ENCODE measurements at regions not wholly inside any gene's neighbourhood (a gene's known extent, or its start where the extent isn't known, plus 50 kb on each side); places are given as distances from the start of the nearest gene placed in this dataset.

GRCh38 chr6:11633741-11634509, 96.4 kb downstream of the TMEM170B start:
- no peak for DNase-seq

- no peak for DNase-seq
Measured at GRCh38 chr6:11634948-11635347, 97.4 kb downstream of the TMEM170B start.

DNA sequence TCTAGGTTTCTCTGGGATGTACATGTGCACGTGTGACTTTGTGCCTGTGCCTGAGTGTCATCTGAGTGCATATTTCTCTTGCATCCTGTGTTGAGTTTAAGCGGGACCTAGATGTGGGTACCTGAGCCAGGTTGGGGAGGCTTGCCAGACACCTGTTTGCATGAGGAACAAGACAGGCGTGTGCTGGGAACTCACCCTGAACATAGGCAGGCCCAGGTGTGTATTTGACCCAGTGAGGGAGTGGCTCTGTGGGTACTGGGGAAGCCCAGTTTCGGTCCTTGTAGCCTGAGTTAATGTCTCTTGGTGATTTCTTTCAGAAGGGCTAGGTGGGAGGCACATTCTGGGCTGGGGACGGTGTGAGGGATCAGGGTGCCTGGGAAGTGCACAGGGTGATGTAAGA, 98.6 kb downstream of the TMEM170B start:
- DNase-seq: no peak

- DNase-seq: no peak
Measured at GRCh38 chr6:11637266-11637665, 99.7 kb downstream of the TMEM170B start.

DNA sequence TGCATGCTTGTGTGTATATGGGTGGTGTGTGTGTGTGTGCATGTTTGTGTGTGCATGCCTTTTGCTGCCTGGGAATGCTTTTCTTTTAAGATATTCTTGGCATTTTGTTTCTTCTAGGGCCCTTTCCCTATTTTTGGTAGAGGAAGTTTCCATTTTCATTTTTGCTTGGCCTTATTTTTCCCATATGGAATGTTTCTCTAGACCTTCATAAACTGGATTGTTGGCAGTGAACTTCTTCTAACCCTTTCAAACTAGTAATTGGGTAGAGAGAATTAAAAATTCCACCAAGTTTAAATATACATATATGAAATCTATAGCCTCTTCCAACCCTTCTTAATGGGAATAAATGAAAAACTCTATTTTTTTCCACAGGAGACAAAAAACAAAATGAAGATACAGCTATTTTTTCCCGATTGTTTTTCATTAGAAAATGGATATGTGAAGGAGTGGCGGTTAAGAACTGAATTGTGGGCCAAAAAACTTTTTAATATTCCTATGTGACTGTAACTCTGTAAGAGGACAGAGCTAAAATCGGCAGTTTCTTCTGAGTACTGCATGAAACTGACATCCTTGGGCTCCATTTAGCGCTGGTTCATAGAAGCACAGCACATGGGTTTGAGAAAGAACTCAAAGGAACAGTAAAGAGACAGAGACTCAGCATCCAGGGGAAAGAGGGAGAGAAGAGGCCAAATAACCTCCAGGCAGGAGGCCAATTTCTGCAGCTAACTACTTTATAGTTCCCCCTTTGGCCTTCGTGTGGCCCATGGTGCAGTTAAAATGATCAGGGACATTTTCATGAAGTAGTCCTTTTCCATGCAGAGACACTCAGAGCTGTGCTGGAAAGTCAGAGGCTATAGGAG, 102.1 kb downstream of the TMEM170B start:
- no peak for DNase-seq

- DNase-seq: no peak
Measured at GRCh38 chr6:11640486-11640885, 102.9 kb downstream of the TMEM170B start.

- DNase-seq: no peak
Measured at GRCh38 chr6:11644071-11644470, 106.5 kb downstream of the TMEM170B start.

DNA sequence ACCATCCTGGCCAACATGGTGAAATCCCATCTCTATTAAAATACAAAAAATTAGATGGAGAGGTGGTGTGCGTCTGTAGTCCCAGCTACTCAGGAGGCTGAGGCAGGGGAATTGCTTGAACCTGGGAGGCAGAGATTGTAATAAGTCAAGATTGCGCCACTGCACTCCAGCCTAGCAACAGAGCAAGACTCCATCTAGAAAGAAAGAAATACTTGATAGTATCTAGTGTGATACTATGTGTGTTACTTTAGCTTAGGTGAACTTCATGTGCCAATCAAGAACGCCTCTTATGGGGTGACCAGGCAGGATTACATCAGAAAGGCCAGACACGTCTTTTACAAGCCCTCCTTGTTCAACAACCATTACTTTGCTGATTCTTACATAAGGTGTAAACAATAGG, 107.1 kb downstream of the TMEM170B start:
- no peak for DNase-seq

GRCh38 chr6:11645016-11645415, 107.5 kb downstream of the TMEM170B start:
- no peak for DNase-seq

DNA sequence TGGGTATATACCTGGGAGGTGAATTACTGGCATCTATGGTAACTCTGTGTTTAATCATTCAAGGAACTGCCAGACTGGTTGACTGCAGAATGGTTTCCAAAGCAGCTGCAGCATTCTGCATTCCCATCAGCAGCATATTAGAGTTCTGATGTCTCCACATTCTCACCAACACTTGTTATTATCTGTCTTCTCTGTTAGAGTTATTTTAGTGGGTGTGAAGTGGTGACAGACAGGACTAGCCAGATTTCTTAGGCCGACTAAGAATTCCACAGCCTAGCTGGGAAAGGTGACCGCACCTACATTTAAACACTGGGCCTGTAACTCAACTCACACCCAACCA, 110.9 kb downstream of the TMEM170B start:
- no peak for DNase-seq

- DNase-seq: no peak
Measured at GRCh38 chr6:11648889-11649288, 111.3 kb downstream of the TMEM170B start.

DNA sequence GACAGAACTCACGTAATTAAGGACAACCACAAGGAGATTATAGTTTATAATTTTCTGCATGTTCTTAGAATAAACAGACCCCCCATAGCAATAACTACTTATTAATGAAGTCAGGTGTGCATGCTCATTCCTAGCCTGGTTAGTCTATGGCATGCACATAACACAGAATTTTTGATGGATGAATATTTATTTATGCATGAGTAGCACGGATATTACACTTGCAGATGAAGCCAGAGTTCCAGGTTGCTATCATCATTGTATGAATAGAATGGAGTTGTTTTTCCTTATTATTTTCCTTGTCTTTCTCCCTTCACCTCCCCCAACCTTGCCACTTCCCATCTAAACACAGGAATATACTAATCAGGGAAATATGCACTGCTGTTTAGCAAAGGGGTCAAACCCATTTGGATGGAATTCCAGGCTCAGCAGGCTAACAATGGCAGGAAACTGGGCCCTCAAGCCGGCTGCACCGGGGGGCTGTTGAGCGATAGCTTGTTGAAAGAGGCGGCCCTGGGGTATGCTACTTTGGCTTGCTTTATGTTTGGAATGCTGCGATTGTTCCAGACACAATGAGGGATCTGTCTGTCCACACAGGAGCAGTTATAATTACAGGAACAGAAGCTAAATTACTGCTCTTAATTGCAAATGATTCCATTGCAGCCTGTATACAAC, 112.6 kb downstream of the TMEM170B start:
- DNase-seq: peak; percentile 72

DNA sequence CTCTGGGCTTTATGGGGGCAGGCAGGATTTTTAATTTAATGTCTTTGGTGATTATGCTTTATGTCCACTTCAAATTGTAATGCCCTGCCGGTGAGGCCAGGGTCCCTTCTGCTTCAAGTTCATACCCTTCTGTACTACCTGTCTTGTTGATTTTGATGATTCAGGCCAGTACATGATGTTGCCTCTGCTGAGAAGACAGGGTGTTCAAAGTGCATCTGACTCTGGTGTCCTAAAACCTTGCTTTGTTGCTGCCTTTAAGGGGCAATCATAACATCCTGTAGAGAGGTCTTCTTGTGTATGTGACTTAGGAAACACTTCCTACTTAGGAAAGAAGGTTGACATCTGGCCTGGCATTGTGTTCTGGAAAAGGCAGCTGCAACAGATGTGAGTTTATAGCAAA, 113.2 kb downstream of the TMEM170B start:
- no peak for DNase-seq

DNA sequence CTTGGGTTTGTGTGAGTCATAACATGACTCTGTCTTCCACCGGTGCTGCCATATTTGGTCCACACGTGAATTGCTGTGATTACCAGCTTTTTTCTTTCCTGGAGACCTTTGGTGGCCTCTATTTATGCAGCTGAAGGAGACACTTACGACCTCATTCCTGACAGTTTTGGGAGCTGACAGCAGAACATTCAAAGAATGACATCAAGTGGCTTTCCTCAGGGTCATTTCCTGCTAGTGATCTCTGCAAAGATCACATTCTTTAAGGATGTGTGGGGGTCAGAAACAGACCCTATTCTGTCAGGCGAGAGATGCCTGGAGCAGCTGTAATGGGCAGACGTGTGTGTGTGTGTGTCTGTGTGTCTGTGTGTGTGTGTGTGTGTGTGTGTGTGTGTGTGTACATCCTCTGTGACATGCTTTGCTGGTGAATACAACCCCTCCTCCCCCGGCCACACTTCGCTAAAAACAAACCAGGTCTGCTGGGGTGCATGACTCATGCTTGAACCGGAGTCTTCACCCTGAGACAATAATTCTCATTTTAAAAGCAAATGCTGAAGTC, 115.6 kb downstream of the TMEM170B start:
- peak; percentile 44 for DNase-seq

GRCh38 chr6:11654876-11655275, 117.3 kb downstream of the TMEM170B start:
- no peak for DNase-seq

DNA sequence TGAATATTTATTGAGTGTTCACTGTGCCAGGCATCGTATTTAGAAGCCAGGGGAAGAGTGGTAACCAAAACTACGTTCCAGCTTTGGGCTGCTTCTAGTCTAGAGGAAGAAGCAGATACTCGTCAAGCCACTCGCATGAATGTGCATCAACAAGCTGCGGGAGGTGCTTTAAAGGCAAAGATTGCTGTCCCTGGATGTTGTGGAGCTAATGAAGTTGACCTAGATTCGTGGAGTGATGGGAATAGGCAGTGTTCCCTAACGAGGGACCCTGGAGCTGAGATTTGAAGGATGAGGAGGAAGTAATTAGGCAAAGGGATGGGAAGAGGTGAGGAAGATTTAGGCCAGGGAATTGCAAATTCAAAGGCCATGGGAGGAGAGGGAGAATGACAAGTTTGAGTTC, 118.9 kb downstream of the TMEM170B start:
- peak; percentile 65 for DNase-seq

DNA sequence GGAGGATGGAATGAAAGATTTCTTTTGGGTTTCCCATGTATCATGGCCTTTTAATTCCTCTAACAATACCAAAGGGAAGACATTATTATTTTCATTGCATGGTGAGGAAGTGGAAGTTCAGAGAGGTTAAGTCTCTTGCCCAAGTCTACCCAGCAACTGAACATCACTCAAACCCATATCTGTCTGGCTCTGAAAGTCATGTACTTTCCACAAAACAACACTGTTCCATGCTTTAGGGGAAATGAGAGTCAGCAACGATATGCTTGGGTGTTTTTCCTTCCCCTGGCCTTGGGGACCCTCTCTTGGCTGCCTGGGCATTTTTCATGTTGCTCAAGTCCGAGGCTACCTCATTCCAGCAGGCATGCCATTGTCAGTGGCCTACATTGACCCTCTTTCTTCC, 118.8 kb downstream of the ADTRP start:
- no peak for DNase-seq

DNA sequence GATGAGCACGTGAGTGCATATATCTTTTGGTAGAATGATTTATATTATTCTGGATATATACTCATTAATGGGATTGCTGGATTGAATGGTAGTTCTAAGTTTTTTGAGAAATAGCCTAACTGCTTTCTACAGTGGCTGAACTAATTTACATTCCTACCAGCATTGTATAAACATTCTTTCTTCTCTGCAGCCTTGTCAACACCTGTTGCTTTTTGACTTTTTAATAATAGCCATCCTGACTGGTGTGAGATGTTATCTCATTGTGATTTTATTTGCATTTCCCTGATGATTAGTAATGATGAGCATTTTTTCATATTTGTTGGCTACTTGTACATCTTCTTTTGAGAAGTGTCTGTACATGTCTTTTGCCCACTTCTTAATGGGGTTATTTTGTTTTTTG, 116.3 kb downstream of the ADTRP start:
- no peak for DNase-seq

- no peak for DNase-seq
Measured at GRCh38 chr6:11663519-11663918, 115.1 kb downstream of the ADTRP start.

Measured in retina (tissue), 1 donor.